Activated T-cell treated with anti-CD3 and anti-CD28 coated beads, Interleukin-2, amount 50 U/mL, for 24 hours (primary cell): ENCODE measurements at regions not wholly inside any gene's neighbourhood (a gene's known extent, or its start where the extent isn't known, plus 50 kb on each side); places are given as distances from the start of the nearest gene placed in this dataset.

Experiments used
- DNase-seq: peaks from one replicate; pipeline ENCODE4 v3.0.0-alpha.2; 2020
- H3K27ac Mint-ChIP-seq: 2 replicates; pipeline ENCODE4 v1.8.0; 2020; ENCODE audit warnings: mild to moderate bottlenecking, mixed read lengths
- H3K27me3 Mint-ChIP-seq: 2 replicates; pipeline ENCODE4 v1.8.0; 2020; ENCODE audit warnings: mixed read lengths
- H3K36me3 Mint-ChIP-seq: 2 replicates; pipeline ENCODE4 v1.8.0; 2020; ENCODE audit warnings: low read depth, mixed read lengths
- H3K4me1 Mint-ChIP-seq: 2 replicates; pipeline ENCODE4 v1.8.0; 2020; ENCODE audit warnings: low read depth, mixed read lengths
- H3K4me3 Mint-ChIP-seq: 2 replicates; pipeline ENCODE4 v1.8.0; 2020; ENCODE audit warnings: mild to moderate bottlenecking, moderate library complexity, mixed read lengths
- H3K9me3 Mint-ChIP-seq: 2 replicates; pipeline ENCODE4 v1.8.0; 2020; ENCODE audit warnings: mixed read lengths

GRCh38 chr4:24163314-24163713, 273.5 kb upstream of the PPARGC1A start:
- no peak overlapping the region for H3K4me3 Mint-ChIP-seq
- no peaks in the 10 kb centered on the region for H3K27me3 Mint-ChIP-seq
- H3K4me1 Mint-ChIP-seq: no peaks in the 10 kb centered on the region
- H3K36me3 Mint-ChIP-seq: no peaks in the 10 kb centered on the region
- no peak overlapping the region for H3K27ac Mint-ChIP-seq
- DNase-seq: no peak
- peaks cover 8% of the 10 kb centered on the region for H3K9me3 Mint-ChIP-seq

DNA sequence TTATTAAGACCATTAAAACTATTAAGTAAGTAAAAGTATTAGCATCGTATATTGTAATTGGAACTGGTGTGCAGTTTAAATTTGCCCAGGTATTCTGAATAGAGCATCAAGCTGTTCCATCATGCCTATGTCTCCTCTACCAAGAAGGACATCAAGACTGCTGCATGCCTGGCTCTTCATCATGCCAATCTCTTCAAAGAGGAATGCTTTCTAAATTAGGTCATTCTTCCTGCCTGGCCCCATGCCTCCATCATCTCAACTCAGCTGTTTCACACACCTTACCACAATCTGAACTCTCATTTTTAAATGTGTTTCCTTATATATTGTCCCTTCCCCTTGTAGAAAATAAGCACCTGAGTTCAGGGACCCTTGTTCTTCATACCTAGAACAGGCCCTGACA, 270.5 kb upstream of the PPARGC1A start:
- Mint-ChIP-seq H3K27me3 (no peaks in the 10 kb centered on the region), H3K4me1 (no peaks in the 10 kb centered on the region), H3K27ac (no peak overlapping the region), H3K9me3 (peaks cover 4% of the 10 kb centered on the region), H3K36me3 (no peaks in the 10 kb centered on the region), H3K4me3 (no peak overlapping the region)
- no peak for DNase-seq

DNA sequence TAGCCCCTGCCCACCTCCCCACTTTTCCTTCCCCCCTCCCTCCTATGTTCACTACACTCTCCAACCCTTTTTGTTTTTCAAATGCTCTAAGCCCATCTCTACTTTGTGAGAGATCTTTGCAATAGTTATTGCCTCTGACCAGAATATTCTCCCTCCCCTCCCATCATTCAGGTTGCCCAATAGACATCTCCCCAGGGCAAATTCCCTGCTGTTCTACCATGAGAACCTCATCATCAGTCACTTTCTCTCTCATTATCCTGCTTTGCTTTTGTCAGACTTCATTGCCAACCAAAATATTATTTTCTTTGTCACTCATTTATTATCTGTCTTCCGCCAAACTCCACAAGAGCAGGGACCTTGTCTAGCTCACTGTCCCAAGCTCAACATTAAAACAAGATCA, 268.2 kb upstream of the PPARGC1A start:
- Mint-ChIP-seq H3K36me3 (no peaks in the 10 kb centered on the region), H3K27ac (no peak overlapping the region), H3K27me3 (no peaks in the 10 kb centered on the region), H3K9me3 (peaks cover 4% of the 10 kb centered on the region), H3K4me3 (no peak overlapping the region), H3K4me1 (no peaks in the 10 kb centered on the region)
- no peak for DNase-seq

GRCh38 chr4:24150034-24150433, 260.2 kb upstream of the PPARGC1A start:
- Mint-ChIP-seq H3K27me3 (no peaks in the 10 kb centered on the region), H3K9me3 (no peaks in the 10 kb centered on the region), H3K4me3 (no peak overlapping the region), H3K27ac (no peak overlapping the region), H3K4me1 (no peaks in the 10 kb centered on the region), H3K36me3 (no peaks in the 10 kb centered on the region)
- no peak for DNase-seq

- H3K4me3 Mint-ChIP-seq: no peak overlapping the region
- H3K9me3 Mint-ChIP-seq: no peaks in the 10 kb centered on the region
- no peak overlapping the region for H3K27ac Mint-ChIP-seq
- no peaks in the 10 kb centered on the region for H3K27me3 Mint-ChIP-seq
- H3K36me3 Mint-ChIP-seq: no peaks in the 10 kb centered on the region
- DNase-seq: no peak
- H3K4me1 Mint-ChIP-seq: no peaks in the 10 kb centered on the region
Measured at GRCh38 chr4:24146127-24146526, 256.3 kb upstream of the PPARGC1A start.

- no peaks in the 10 kb centered on the region for H3K36me3 Mint-ChIP-seq
- no peaks in the 10 kb centered on the region for H3K9me3 Mint-ChIP-seq
- H3K27me3 Mint-ChIP-seq: no peaks in the 10 kb centered on the region
- DNase-seq: no peak
- H3K4me1 Mint-ChIP-seq: no peaks in the 10 kb centered on the region
- no peak overlapping the region for H3K4me3 Mint-ChIP-seq
- no peak overlapping the region for H3K27ac Mint-ChIP-seq
Measured at GRCh38 chr4:24145591-24145990, 255.7 kb upstream of the PPARGC1A start.

- Mint-ChIP-seq H3K9me3 (no peaks in the 10 kb centered on the region), H3K4me3 (no peak overlapping the region), H3K27me3 (no peaks in the 10 kb centered on the region), H3K27ac (no peak overlapping the region), H3K36me3 (no peaks in the 10 kb centered on the region), H3K4me1 (no peaks in the 10 kb centered on the region)
- DNase-seq: no peak
Measured at GRCh38 chr4:24144381-24144780, 254.5 kb upstream of the PPARGC1A start.

GRCh38 chr4:24143741-24144140, 253.9 kb upstream of the PPARGC1A start:
- Mint-ChIP-seq H3K9me3 (no peaks in the 10 kb centered on the region), H3K36me3 (no peaks in the 10 kb centered on the region), H3K27ac (no peak overlapping the region), H3K4me3 (no peak overlapping the region), H3K4me1 (no peaks in the 10 kb centered on the region), H3K27me3 (no peaks in the 10 kb centered on the region)
- no peak for DNase-seq

DNA sequence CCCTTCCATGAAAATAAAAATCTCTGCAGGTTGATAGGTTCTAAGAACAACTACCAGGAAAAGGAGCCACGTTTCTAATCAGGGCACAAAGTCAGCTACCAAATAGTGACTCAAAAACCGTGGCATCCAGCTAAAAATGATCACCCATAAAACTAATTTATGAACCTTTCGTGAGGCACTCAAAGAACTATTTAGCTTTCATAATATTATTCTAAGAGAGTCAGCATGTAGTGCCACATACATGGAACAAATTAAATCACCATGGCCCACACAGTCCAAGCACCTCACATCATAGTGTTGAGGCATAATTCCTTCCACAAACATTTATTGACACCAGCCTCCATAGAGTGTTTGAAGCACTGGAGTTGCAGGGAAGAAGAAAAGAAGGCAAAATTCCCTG, 252.0 kb upstream of the PPARGC1A start:
- no peaks in the 10 kb centered on the region for H3K36me3 Mint-ChIP-seq
- no peaks in the 10 kb centered on the region for H3K9me3 Mint-ChIP-seq
- H3K27me3 Mint-ChIP-seq: no peaks in the 10 kb centered on the region
- no peak overlapping the region for H3K4me3 Mint-ChIP-seq
- H3K27ac Mint-ChIP-seq: no peak overlapping the region
- H3K4me1 Mint-ChIP-seq: no peaks in the 10 kb centered on the region
- no peak for DNase-seq

GRCh38 chr4:24140892-24141291, 251.0 kb upstream of the PPARGC1A start:
- Mint-ChIP-seq H3K4me3 (no peak overlapping the region), H3K27me3 (no peaks in the 10 kb centered on the region), H3K9me3 (no peaks in the 10 kb centered on the region), H3K4me1 (no peaks in the 10 kb centered on the region), H3K27ac (no peak overlapping the region), H3K36me3 (no peaks in the 10 kb centered on the region)
- DNase-seq: no peak

DNA sequence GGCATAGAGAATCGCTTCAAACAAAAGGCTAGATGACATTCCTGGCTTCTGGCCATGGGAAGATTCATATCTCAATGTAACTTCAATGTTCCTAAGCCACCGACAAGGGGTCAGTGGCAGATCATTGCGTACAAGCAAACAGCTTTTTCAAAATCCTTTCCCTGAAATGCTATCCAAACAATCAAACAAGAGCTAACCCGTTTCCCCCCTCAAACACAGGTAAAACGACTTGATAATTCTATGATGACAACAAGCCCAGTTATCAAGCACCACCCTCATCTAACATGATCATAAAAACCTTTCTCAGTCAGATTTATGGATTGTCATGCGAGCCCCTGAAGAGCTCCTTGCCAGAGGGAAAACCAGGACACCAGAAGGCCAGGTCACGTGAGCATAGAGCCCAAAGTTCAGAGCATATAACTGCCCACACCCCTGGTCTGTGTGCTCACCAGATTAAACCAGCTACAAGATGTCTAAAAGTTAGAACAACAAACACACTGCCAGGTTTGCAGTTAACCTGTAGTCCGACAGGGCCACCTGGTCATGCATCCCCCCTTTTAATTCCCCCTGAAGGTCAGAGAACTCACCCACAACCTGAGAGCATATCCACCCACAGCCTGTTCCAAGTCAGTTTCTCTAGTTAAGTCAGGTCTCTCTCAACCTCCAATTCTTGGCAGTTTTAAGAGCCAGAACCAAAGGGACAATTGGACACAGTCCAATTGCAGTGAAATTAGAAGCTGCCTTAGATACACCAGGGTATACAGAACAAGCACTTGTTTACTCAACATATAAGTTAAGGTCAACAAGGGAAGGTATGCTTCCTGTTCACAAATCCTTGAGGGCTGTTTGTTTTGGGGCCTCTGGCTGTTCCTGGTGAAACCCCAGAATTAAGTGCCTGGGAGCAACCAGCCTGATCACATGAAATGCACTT, 248.1 kb upstream of the PPARGC1A start:
- Mint-ChIP-seq H3K27me3 (no peaks in the 10 kb centered on the region), H3K9me3 (no peaks in the 10 kb centered on the region), H3K27ac (no peak overlapping the region), H3K4me3 (no peak overlapping the region), H3K4me1 (no peaks in the 10 kb centered on the region), H3K36me3 (no peaks in the 10 kb centered on the region)
- no peak for DNase-seq

- H3K27me3 Mint-ChIP-seq: no peaks in the 10 kb centered on the region
- H3K9me3 Mint-ChIP-seq: peaks cover 7% of the 10 kb centered on the region
- no peaks in the 10 kb centered on the region for H3K4me1 Mint-ChIP-seq
- H3K4me3 Mint-ChIP-seq: no peak overlapping the region
- DNase-seq: no peak
- no peak overlapping the region for H3K27ac Mint-ChIP-seq
- H3K36me3 Mint-ChIP-seq: no peaks in the 10 kb centered on the region
Measured at GRCh38 chr4:24131954-24132673, 242.3 kb upstream of the PPARGC1A start.

GRCh38 chr4:24130637-24131036, 240.8 kb upstream of the PPARGC1A start:
- no peaks in the 10 kb centered on the region for H3K4me1 Mint-ChIP-seq
- no peak overlapping the region for H3K4me3 Mint-ChIP-seq

DNA sequence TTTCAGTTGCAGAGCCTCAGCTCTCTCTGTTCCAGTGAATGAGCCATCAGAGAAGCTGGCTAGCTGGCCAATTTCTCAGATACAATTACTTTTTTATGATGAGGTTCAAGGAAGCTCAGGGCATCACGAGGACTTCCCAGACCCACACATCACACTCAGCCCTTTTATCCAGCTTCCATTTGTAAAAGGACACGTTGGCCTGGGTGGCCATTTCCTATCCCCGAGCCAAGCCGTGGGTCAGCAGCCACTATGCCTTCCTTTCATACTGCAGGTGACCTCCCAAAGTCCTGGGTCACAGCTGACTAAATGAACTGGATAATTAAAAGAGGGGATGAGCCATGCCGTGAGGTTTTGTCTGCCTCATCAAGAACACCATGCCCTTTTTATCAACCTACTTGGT, 236.9 kb upstream of the PPARGC1A start:
- H3K9me3 Mint-ChIP-seq: peaks cover 7% of the 10 kb centered on the region
- no peak overlapping the region for H3K27ac Mint-ChIP-seq
- DNase-seq: no peak
- no peaks in the 10 kb centered on the region for H3K27me3 Mint-ChIP-seq
- no peak overlapping the region for H3K4me3 Mint-ChIP-seq
- no peaks in the 10 kb centered on the region for H3K4me1 Mint-ChIP-seq
- H3K36me3 Mint-ChIP-seq: no peaks in the 10 kb centered on the region

More at GRCh38 chr4:24130637-24131036, 240.8 kb upstream of the PPARGC1A start:
- H3K27me3 Mint-ChIP-seq: no peaks in the 10 kb centered on the region
- H3K27ac Mint-ChIP-seq: no peak overlapping the region
- no peaks in the 10 kb centered on the region for H3K36me3 Mint-ChIP-seq
- no peak for DNase-seq
- peaks cover 7% of the 10 kb centered on the region for H3K9me3 Mint-ChIP-seq
